Subcutaneous abdominal adipose tissue (tissue), 5 donors: ENCODE measurements at regions not wholly inside any gene's neighbourhood (a gene's known extent, or its start where the extent isn't known, plus 50 kb on each side); places are given as distances from the start of the nearest gene placed in this dataset.
"Not testable (repeated sequence)": the region's sequence is repeated elsewhere in the genome, so short reads cannot be mapped to it uniquely, and the experiment has no call there.

ENCODE experiments used
- H3K27ac ChIP-seq: one replicate; pipeline ENCODE4 v1.7.0; 2013; ENCODE audit warnings: low read depth, mild to moderate bottlenecking, inconsistent platforms, low read length, moderate library complexity
- H3K27me3 ChIP-seq, 5 donors: one replicate each; pipeline ENCODE4 v1.7.0; 2013; ENCODE audit warnings: low read length in 5 of 5, inconsistent platforms in 1 of 5; ENCODE audit not compliant: control insufficient read depth in 5 of 5, insufficient read depth in 4 of 5
- H3K36me3 ChIP-seq, 5 donors: one replicate each; pipeline ENCODE4 v1.7.0; 2013; ENCODE audit warnings: low read length in 5 of 5; ENCODE audit not compliant: control insufficient read depth in 5 of 5, insufficient read depth in 5 of 5
- H3K4me1 ChIP-seq, 5 donors: one replicate each; pipeline ENCODE4 v1.7.0; 2013; ENCODE audit warnings: low read length in 5 of 5, mild to moderate bottlenecking in 3 of 5, moderate library complexity in 1 of 5; ENCODE audit not compliant: control insufficient read depth in 5 of 5, insufficient read depth in 5 of 5
- H3K4me3 ChIP-seq, 5 donors: one replicate each; pipeline ENCODE4 v1.7.0; 2013; ENCODE audit warnings: low read length in 5 of 5, low read depth in 1 of 5
- H3K9ac ChIP-seq, 5 donors: one replicate each; pipeline ENCODE4 v1.7.0; 2013; ENCODE audit warnings: low read length in 5 of 5, mild to moderate bottlenecking in 4 of 5, moderate library complexity in 3 of 5
- H3K9me3 ChIP-seq, 5 donors: one replicate each; pipeline ENCODE4 v1.7.0; 2013; ENCODE audit warnings: low read length in 5 of 5; ENCODE audit not compliant: control insufficient read depth in 5 of 5
- donor health status: healthy.
- donor health status: healthy.
- donor health status: healthy.
- donor health status: healthy.
- donor health status: healthy.

DNA sequence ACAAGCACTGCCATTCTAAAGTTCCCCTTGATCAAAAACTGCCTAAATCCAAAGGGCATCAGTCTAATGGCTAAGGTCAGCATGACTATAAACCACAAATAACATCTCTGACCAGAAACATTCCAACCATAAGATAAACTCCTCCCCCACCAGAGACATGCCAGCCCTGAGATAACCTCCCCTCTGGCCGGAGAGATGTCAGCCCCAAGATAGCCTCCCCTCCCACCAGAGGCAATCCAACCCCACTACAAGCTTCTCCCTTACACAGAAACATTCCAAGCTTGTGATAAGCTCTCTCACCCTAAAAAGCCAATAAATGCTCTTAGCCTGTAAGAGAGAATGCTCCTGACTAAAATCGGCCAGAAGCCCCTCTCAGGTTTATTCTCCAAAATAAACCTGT, 267.0 kb upstream of the POU1F1 start:
- H3K27me3 ChIP-seq, H3K9ac ChIP-seq, H3K4me3 ChIP-seq, H3K4me1 ChIP-seq, H3K9me3 ChIP-seq, H3K27ac ChIP-seq, H3K36me3 ChIP-seq: not testable (repeated sequence)

- H3K9me3 ChIP-seq: no peaks in the 10 kb centered on the region
- H3K4me3 ChIP-seq: no peak overlapping the region
- no peak overlapping the region for H3K9ac ChIP-seq
- H3K36me3 ChIP-seq: no peaks in the 10 kb centered on the region
- no peaks in the 10 kb centered on the region for H3K4me1 ChIP-seq
- no peak overlapping the region for H3K27ac ChIP-seq
- H3K27me3 ChIP-seq: no peaks in the 10 kb centered on the region
Observed at GRCh38 chr3:87541723-87542122, 265.3 kb upstream of the POU1F1 start.

GRCh38 chr3:87538722-87539121, 262.3 kb upstream of the POU1F1 start:
- H3K4me1 ChIP-seq, H3K36me3 ChIP-seq, H3K27me3 ChIP-seq, H3K27ac ChIP-seq, H3K9ac ChIP-seq, H3K9me3 ChIP-seq, H3K4me3 ChIP-seq: not testable (repeated sequence)

DNA sequence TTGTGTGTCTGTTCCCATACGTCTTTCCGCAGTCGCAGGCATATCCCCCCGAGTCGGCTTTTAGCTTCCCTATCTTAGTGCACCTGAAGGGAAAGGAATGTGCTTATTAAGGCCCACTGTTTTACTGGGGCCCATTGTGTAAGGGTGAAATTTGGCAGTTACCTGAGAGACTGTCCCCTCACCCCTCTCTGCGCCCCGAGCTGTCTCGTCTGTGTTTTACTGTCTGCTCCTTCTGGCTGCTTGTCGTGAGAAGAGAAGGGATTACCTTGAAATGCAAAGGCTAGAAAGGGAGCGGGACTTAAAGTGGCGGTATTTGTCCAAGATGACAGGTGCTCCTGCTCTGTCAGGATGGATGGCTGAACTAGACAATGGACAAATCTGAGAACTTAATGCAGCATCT, 233.0 kb upstream of the POU1F1 start:
- Histone ChIP-seq H3K9me3 (no peaks in the 10 kb centered on the region), H3K27ac (no peak overlapping the region), H3K4me1 (no peaks in the 10 kb centered on the region), H3K9ac (no peak overlapping the region), H3K27me3 (no peaks in the 10 kb centered on the region), H3K4me3 (no peak overlapping the region), H3K36me3 (no peaks in the 10 kb centered on the region)

- Histone ChIP-seq H3K36me3 (no peaks in the 10 kb centered on the region), H3K4me3 (no peak overlapping the region), H3K27me3 (no peaks in the 10 kb centered on the region), H3K27ac (no peak overlapping the region), H3K9ac (no peak overlapping the region), H3K4me1 (no peaks in the 10 kb centered on the region), H3K9me3 (no peaks in the 10 kb centered on the region)
Observed at GRCh38 chr3:87508921-87509320, 232.5 kb upstream of the POU1F1 start.

DNA sequence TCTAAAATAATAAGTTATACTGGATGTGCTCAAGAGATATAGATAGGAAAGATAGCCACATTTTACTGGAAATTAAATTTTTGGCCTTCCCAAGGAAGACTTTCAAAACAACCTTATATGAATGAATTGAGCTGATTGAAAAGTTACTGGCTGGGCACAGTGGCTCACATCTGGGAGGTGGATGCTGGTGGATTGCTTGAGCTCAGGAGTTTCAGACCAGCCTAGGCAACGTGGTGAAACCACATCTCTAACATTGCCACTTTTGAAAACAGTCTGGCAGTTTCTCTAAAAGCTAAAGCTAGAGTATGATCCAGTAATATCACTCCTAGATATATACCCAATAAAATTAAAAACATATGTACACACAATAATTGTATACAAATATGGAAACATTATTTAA, 231.4 kb upstream of the POU1F1 start:
- Histone ChIP-seq H3K36me3 (no peaks in the 10 kb centered on the region), H3K9ac (no peak overlapping the region), H3K27me3 (no peaks in the 10 kb centered on the region), H3K9me3 (no peaks in the 10 kb centered on the region), H3K4me3 (no peak overlapping the region), H3K27ac (no peak overlapping the region), H3K4me1 (no peaks in the 10 kb centered on the region)

DNA sequence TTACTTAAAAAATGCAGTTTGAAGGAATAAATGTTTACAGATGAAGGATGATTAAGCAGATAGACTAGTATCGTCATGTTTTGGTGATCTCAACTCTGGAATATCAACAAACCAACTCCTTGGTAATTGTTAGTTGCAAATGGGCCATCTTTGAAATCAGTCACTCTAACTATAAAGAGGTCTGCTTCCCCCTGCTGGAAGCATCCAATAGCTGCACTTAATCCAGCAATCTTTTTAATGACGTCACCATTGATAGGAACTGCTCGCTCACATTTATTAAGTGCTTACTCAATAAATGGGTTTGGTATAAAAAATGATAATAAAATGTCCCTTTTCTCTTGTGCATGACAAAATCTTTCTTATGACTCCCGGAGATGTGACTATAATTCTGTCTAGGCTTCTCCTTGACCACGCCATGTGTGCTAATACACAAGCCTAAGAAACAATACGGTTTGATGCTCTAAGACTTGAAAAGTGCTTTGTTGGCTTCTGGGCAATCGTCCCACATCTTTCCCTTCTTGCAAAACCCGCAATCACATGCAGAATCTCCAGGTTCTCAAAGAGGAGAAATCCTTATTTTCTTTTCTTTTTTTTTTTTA, 227.6 kb upstream of the POU1F1 start:
- Histone ChIP-seq H3K9me3 (no peaks in the 10 kb centered on the region), H3K9ac (no peak overlapping the region), H3K4me1 (no peaks in the 10 kb centered on the region), H3K36me3 (no peaks in the 10 kb centered on the region), H3K4me3 (no peak overlapping the region), H3K27me3 (no peaks in the 10 kb centered on the region), H3K27ac (no peak overlapping the region)

DNA sequence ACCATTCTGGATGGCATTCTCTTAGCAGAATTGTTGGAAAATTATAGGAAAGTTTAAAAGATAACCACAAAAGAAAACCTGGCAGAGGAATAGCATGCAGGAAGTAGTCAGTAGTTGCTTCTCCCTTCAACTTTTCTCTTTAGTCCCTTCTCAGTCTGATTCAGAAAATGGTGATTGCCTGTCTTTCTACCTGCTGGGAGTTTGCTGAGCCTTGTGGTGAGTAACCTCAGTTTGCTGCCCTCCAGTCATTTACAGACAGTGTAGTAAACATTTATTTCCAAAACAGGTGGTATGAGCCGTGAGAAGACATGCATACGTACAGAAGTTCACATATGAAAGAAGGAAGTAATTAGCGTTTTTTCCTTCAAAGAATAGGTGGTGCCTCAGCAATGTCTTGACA, 224.7 kb upstream of the POU1F1 start:
- H3K9me3 ChIP-seq: no peaks in the 10 kb centered on the region
- no peak overlapping the region for H3K9ac ChIP-seq
- no peaks in the 10 kb centered on the region for H3K4me1 ChIP-seq
- H3K27ac ChIP-seq: no peak overlapping the region
- no peaks in the 10 kb centered on the region for H3K27me3 ChIP-seq
- H3K4me3 ChIP-seq: no peak overlapping the region
- H3K36me3 ChIP-seq: no peaks in the 10 kb centered on the region

GRCh38 chr3:87498358-87499080, 222.1 kb upstream of the POU1F1 start:
- Histone ChIP-seq H3K36me3 (no peaks in the 10 kb centered on the region), H3K27me3 (no peaks in the 10 kb centered on the region), H3K4me3 (no peak overlapping the region), H3K9ac (no peak overlapping the region), H3K27ac (no peak overlapping the region), H3K4me1 (no peaks in the 10 kb centered on the region), H3K9me3 (no peaks in the 10 kb centered on the region)

- no peaks in the 10 kb centered on the region for H3K4me1 ChIP-seq
- no peaks in the 10 kb centered on the region for H3K36me3 ChIP-seq
- H3K9me3 ChIP-seq: no peaks in the 10 kb centered on the region
- H3K27me3 ChIP-seq: no peaks in the 10 kb centered on the region
- H3K4me3 ChIP-seq: no peak overlapping the region
- H3K9ac ChIP-seq: no peak overlapping the region
- no peak overlapping the region for H3K27ac ChIP-seq
Observed at GRCh38 chr3:87495938-87496337, 219.6 kb upstream of the POU1F1 start.
